HFFc6 (cell line): ENCODE measurements at regions not wholly inside any gene's neighbourhood (a gene's known extent, or its start where the extent isn't known, plus 50 kb on each side); places are given as distances from the start of the nearest gene placed in this dataset.
"Not testable (repeated sequence)": the region's sequence is repeated elsewhere in the genome, so short reads cannot be mapped to it uniquely, and the experiment has no call there.

Experiments
- DNase-seq: peaks from one replicate; pipeline ENCODE4 v3.0.0-alpha.2; 2018
- H3K27ac Mint-ChIP-seq: 2 replicates; pipeline ENCODE4 v1.8.0; 2020; ENCODE audit warnings: mild to moderate bottlenecking, mixed read lengths
- H3K27me3 Mint-ChIP-seq: 2 replicates; pipeline ENCODE4 v1.8.0; 2021; ENCODE audit warnings: mild to moderate bottlenecking, moderate library complexity, mixed read lengths; ENCODE audit not compliant: insufficient read depth
- H3K36me3 Mint-ChIP-seq: 2 replicates; pipeline ENCODE4 v1.8.0; 2021; ENCODE audit warnings: low read depth, mixed read lengths
- H3K4me1 Mint-ChIP-seq: 2 replicates; pipeline ENCODE4 v1.8.0; 2020; ENCODE audit warnings: low read depth, mixed read lengths
- H3K4me3 Mint-ChIP-seq: 2 replicates; pipeline ENCODE4 v1.8.0; 2020; ENCODE audit warnings: mild to moderate bottlenecking, moderate library complexity, mixed read lengths
- H3K9me3 Mint-ChIP-seq: 2 replicates; pipeline ENCODE4 v1.8.0; 2020; ENCODE audit warnings: mild to moderate bottlenecking, mixed read lengths
- CTCF ChIP-seq: fragments of 200-600 bp; sonication (generic); IDR thresholded peaks from 2 replicates; pipeline ENCODE4 v1.5.0; 2021; ENCODE audit warnings: antibody characterized with exemption, mild to moderate bottlenecking

GRCh38 chr6:91895599-91896285 lies 1308.9 kb upstream of the MAP3K7 start:
- Mint-ChIP-seq H3K27me3 (no peaks in the 10 kb centered on the region; the same call in 1 of the 2 replicates), H3K27ac (no peak overlapping the region), H3K36me3 (no peaks in the 10 kb centered on the region; the same call in 1 of the 2 replicates), H3K9me3 (peaks cover 38% of the 10 kb centered on the region), H3K4me1 (no peaks in the 10 kb centered on the region), H3K4me3 (no peak overlapping the region)
- no peak for DNase-seq
- no peak for TF ChIP-seq CTCF

GRCh38 chr6:91886183-91886795 lies 1299.4 kb upstream of the MAP3K7 start:
- no peak for DNase-seq
- H3K4me1 Mint-ChIP-seq, result no peaks in the 10 kb centered on the region
- H3K9me3 Mint-ChIP-seq, result peaks cover 54% of the 10 kb centered on the region
- no peak overlapping the region for H3K4me3 Mint-ChIP-seq
- H3K36me3 Mint-ChIP-seq, result peaks cover 10% of the 10 kb centered on the region
- no peak overlapping the region for H3K27ac Mint-ChIP-seq
- H3K27me3 Mint-ChIP-seq, result no peaks in the 10 kb centered on the region
- no peak for TF ChIP-seq CTCF

- H3K4me1 Mint-ChIP-seq, DNase-seq, H3K4me3 Mint-ChIP-seq, H3K27me3 Mint-ChIP-seq, H3K27ac Mint-ChIP-seq: not testable (repeated sequence)
- Mint-ChIP-seq H3K36me3 (peaks cover 10% of the 10 kb centered on the region), H3K9me3 (peaks cover 43% of the 10 kb centered on the region)
Measured at GRCh38 chr6:91881791-91882190, 1294.9 kb upstream of the MAP3K7 start.

- Mint-ChIP-seq H3K36me3 (peaks cover 5% of the 10 kb centered on the region; the same call in 1 of the 2 replicates), H3K9me3 (peaks cover 46% of the 10 kb centered on the region), H3K4me1 (no peaks in the 10 kb centered on the region), H3K27me3 (no peaks in the 10 kb centered on the region), H3K4me3 (no peak overlapping the region), H3K27ac (no peak overlapping the region)
- no peak for TF ChIP-seq CTCF
- DNase-seq, result no peak
Measured at GRCh38 chr6:91879386-91879995, 1292.6 kb upstream of the MAP3K7 start.

GRCh38 chr6:91877994-91878393 lies 1291.1 kb upstream of the MAP3K7 start:
- no peaks in the 10 kb centered on the region for H3K4me1 Mint-ChIP-seq
- TF ChIP-seq CTCF, result no peak
- no peak overlapping the region for H3K4me3 Mint-ChIP-seq
- DNase-seq, result no peak
- H3K36me3 Mint-ChIP-seq, result no peaks in the 10 kb centered on the region
- H3K27me3 Mint-ChIP-seq, result no peaks in the 10 kb centered on the region
- peaks cover 42% of the 10 kb centered on the region for H3K9me3 Mint-ChIP-seq
- no peak overlapping the region for H3K27ac Mint-ChIP-seq

- Mint-ChIP-seq H3K36me3 (no peaks in the 10 kb centered on the region), H3K4me3 (no peak overlapping the region), H3K27me3 (no peaks in the 10 kb centered on the region), H3K4me1 (no peaks in the 10 kb centered on the region), H3K9me3 (peaks cover 32% of the 10 kb centered on the region), H3K27ac (no peak overlapping the region)
- DNase-seq, result no peak
- TF ChIP-seq CTCF, result no peak
Measured at GRCh38 chr6:91874971-91875370, 1288.1 kb upstream of the MAP3K7 start.
